ENCODE measurements at regions not wholly inside any gene's neighbourhood (a gene's known extent, or its start where the extent isn't known, plus 50 kb on each side); places are given as distances from the start of the nearest gene placed in this dataset.

DNA sequence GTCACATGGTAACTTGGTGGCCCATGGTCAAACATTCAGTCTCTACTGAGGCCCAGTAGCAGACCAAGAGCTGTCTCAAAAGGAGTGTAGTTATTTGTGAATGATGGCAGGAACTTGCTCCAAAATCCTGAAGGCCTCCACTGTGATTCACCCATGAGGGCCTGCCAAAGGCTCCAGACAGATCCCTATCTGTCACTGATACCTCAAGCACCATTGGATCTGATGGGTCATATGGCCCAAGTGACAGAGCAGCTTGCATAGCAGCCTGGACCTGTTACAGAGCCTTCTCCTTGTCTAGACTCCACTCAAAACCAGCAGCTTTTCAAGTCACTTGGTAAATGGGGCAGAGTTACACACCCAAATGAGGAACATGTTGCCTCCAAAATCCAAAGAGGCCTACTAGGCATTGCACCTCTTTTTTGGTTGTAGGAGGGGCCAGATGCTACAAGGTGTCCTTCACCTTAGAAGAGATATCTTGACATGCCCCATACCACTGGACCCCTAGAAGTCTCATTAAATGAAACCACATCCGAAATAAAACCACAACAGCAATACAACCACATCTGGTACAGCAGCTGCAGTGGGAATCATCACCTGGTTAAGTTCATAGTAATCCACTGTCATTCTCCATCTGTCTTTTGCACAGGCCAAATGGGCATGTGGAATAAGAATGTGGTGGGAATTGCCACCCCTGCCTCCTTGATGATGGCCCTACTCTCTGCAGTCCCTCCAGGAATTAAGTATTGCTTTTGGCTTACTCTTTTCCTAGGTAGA lies 150.4 kb upstream of the MAX start:
- no peak for DNase-seq

DNA sequence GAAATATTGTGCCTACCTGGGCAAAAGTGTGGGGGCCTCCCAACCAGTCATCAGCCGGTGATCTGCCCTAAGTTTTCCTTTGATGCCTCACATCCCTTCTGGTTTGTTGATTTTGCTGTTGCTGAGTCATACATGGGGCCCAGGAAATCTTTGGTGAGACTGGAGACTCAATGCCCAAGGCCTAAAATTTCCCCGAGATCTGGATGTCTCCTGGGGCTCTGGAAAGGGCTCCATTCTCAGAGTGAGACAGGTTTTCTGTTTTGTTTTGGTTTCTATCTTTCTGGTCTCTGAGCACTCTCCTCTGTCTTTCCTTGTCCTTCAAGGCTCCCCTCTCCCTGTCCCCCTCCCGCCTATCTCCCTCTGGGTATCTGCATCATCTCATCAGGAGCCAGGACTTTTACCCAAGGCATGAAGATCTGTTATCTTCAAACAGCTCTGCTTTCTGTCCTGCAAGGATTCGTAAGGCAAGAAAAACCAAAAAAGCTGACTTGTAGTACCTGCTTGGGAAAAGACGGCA lies 152.8 kb upstream of the MAX start:
- DNase-seq: no peak

- DNase-seq: peak in 1 of 2 donors; percentile 9
These were observed 153.5 kb upstream of the MAX start for GRCh38 chr14:65255583-65256461.

GRCh38 chr14:65256714-65257113 lies 154.4 kb upstream of the MAX start:
- DNase-seq: no peak

- DNase-seq: no peak
These were observed 155.1 kb upstream of the FUT8 start for GRCh38 chr14:65257425-65257824.

DNA sequence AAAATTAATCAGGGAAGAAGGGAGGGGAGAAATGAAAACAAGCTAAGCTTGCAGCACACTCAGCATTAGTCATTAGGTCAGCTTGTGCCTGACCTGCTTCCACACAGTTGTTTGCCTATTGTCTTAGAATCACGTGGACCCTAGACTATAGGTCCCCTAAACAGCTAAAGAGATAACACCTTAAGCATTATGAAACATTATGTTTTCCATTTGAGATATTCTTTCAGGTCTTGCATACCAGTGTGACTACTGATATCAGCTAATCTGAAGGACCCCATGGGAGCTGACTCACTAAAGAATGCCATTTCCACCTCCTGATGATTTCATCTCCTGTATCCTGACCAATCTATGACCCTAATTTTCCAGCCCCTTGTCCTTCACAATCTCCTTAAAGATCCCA lies 154.1 kb upstream of the FUT8 start:
- DNase-seq: no peak

GRCh38 chr14:65259000-65259399 lies 153.5 kb upstream of the FUT8 start:
- DNase-seq: no peak

DNA sequence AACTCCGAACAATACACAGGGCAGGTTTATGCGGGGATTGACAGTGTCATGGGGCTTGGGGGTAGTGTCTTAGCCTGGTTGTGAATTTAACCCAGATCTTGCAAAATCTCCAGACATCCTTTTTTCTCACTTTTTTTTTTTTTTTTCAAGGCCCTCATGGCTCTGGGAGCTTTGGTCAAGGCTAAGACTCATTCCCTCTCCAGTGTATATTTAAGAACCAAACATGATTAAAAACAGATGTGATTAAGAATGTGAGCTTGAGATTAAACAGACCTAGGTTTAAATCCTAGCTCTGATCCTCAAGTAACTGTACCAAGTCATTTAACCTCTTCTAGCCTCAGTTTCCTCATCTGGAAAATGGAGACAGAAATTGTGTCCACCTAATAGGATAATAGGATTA lies 151.7 kb upstream of the FUT8 start:
- no peak for DNase-seq

GRCh38 chr14:65261425-65261920 lies 151.1 kb upstream of the FUT8 start:
- no peak for DNase-seq

GRCh38 chr14:65261946-65262345 lies 150.6 kb upstream of the FUT8 start:
- DNase-seq: no peak

DNA sequence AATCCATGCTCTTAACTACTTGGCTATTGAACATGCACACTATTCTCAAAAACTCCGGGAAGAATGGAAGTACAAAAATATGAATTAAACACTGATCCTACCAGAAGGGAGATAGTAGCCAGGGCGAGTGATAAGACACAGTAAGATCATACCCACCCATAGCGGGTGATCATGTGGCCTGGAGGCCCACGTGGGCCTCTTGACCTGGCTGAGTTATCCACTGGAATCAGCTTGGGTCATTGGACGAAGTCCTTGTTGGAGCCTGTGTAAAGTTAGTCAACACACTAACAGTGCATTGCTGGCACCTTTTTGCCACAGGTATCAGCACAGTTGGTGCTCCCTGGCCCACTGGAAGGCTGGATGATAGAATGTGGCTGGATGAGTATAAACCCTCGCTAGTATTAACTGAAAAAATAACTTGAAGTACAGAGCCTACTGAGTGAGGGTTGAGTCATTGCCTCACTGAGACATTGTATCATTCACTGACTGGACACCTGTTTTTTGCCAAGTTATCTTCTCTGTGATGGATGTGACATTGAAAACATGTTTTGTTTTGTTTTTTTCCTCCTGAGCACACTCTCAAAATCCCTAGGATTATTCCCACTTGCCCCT lies 149.2 kb upstream of the FUT8 start:
- no peak for DNase-seq

DNA sequence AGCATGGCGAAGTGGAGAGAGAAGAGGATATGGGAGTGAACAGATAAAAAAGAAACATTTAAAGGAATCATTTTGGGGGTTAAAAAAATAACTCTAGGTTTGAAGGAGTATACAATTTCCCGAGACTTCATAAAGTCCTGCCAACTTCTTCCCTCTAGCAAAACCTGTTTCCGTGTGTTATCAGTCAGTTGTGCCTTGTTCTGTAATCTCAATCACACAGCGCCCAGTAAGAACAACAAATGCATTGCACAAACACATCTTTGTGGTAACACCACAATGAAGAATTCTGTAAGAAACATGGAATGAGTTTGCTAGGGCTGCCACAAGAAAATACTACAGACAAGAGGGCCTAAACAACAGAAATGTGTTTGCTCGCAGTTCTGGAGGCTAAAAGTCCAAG lies 144.7 kb upstream of the FUT8 start:
- no peak for DNase-seq

GRCh38 chr14:65268594-65268993 lies 143.9 kb upstream of the FUT8 start:
- DNase-seq: no peak

- no peak for DNase-seq
These were observed 142.8 kb upstream of the FUT8 start for GRCh38 chr14:65269732-65270131.

DNA sequence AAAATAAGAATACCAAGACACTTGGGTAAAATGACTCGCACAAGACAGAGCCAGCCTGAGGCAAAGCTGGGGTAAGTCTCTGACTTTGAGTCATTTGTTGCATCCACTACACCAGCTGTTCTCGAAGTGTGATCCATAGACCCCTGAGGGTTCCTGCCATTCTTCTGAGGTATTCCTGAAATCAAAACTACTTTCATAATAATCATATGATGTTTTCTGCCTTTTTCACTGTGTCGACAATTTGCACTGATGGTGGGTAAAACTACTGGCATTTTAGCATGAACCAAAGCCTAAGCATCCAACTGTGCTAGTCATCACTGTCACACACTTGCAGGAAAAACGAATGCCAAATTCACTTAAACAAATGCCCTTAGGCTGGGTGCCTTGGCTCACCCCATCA lies 135.5 kb upstream of the FUT8 start:
- DNase-seq: no peak

- no peak for DNase-seq
These were observed 134.8 kb upstream of the FUT8 start for GRCh38 chr14:65277580-65278270.

GRCh38 chr14:65278589-65278988 lies 133.9 kb upstream of the FUT8 start:
- DNase-seq: no peak

DNA sequence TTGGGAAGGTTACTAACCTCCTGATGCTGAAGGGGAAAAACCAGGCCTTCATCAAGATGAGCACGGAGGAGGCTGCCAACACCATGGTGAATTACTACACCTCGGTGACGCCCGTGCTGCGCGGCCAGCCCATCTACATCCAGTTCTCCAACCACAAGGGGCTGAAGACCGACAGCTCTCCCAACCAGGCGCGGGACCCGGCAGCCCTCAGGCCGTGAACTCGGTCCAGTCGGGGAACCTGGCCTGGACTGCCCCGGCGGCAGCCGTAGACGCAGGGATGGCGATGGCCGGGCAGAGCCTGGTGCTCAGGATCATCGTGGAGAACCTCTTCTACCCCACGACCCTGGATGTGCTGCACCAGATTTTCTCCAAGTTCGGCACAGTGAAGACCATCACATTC lies 133.0 kb upstream of the FUT8 start:
- no peak for DNase-seq

GRCh38 chr14:65279958-65280357 lies 132.6 kb upstream of the FUT8 start:
- no peak for DNase-seq

GRCh38 chr14:65280653-65281052 lies 131.9 kb upstream of the FUT8 start:
- DNase-seq: no peak

DNA sequence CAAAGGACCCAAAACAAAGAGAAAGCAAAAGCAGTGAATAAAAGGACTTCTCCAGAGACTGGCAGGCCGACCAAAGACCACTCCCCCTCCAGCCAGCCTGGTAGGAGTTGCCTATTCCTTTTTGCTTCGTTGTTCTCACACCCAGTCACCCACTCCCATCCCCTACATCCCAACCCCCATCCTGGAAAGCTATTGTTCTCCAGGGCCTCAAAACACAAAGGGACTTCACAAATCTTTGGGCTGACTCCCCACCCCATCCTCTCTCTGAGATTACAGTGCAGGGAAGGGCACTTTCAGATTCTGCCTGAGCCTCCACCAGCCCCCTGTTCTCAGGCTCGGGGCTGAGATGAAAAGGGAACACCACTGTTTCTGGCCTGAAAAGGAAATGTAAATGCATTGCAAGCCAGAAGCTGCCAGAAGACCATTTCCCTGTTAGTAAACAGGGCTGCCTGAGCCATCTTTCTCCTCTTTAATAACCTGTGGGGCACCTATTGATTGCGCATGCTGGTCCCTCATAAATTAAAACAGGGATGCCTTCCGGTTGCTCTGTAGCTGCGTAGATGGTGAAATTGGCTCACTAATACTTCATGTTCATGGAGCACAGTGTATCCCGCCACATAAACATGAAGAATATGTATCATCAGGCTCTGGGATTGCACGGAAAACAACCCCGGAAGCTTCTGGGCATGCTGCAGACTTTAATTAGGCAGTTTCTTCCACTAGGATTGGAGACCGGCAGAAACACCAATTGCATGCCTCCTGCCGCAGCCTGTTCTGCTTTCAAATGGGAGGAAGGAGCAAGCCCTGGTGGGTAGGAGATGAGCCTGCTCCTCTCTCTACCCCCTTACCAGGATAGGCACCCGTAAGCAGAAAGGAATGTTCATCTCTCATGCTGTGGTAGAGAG lies 130.3 kb upstream of the FUT8 start:
- no peak for DNase-seq

GRCh38 chr14:65282896-65283253 lies 129.7 kb upstream of the FUT8 start:
- no peak for DNase-seq

Measured in CD4-positive, alpha-beta T cell treated with Interleukin-1 beta for 1 hour (primary cell).